ENCODE measurements at regions not wholly inside any gene's neighbourhood (a gene's known extent, or its start where the extent isn't known, plus 50 kb on each side); places are given as distances from the start of the nearest gene placed in this dataset.
"Not testable (repeated sequence)": the region's sequence is repeated elsewhere in the genome, so short reads cannot be mapped to it uniquely, and the experiment has no call there.

GRCh38 chr2:185265747-185266146 lies 472.9 kb upstream of the FSIP2 start:
- no peak for DNase-seq (ENCODE audit: low spot score)

GRCh38 chr2:185268651-185269050 lies 470.0 kb upstream of the FSIP2 start:
- no peak for DNase-seq (ENCODE audit: low spot score)

GRCh38 chr2:185274718-185275484 lies 463.7 kb upstream of the FSIP2 start:
- no peak for DNase-seq (ENCODE audit: low spot score)

GRCh38 chr2:185275979-185276378 lies 462.6 kb upstream of the FSIP2 start:
- DNase-seq (ENCODE audit: low spot score): not testable (repeated sequence)

GRCh38 chr2:185278761-185279160 lies 459.8 kb upstream of the FSIP2 start:
- DNase-seq (ENCODE audit: low spot score): no peak

- peak; percentile 11 for DNase-seq (ENCODE audit: low spot score)
Measured at GRCh38 chr2:185279999-185280398, 458.6 kb upstream of the FSIP2 start.

- DNase-seq (ENCODE audit: low spot score): no peak
Measured at GRCh38 chr2:185284696-185285095, 453.9 kb upstream of the FSIP2 start.

GRCh38 chr2:185290012-185290411 lies 448.6 kb upstream of the FSIP2 start:
- not testable (repeated sequence) for DNase-seq (ENCODE audit: low spot score)

GRCh38 chr2:185291035-185291647 lies 447.5 kb upstream of the FSIP2 start:
- DNase-seq (ENCODE audit: low spot score): peak; percentile 13

GRCh38 chr2:185299867-185300266 lies 438.7 kb upstream of the FSIP2 start:
- DNase-seq (ENCODE audit: low spot score): no peak

GRCh38 chr2:185306119-185306518 lies 432.5 kb upstream of the FSIP2 start:
- no peak for DNase-seq (ENCODE audit: low spot score)

- no peak for DNase-seq (ENCODE audit: low spot score)
Measured at GRCh38 chr2:185316383-185316782, 422.2 kb upstream of the FSIP2 start.

- no peak for DNase-seq (ENCODE audit: low spot score)
Measured at GRCh38 chr2:185318271-185318724, 420.3 kb upstream of the FSIP2 start.

GRCh38 chr2:185335879-185336278 lies 402.7 kb upstream of the FSIP2 start:
- peak; percentile 22 for DNase-seq (ENCODE audit: low spot score)

- no peak for DNase-seq (ENCODE audit: low spot score)
Measured at GRCh38 chr2:185337033-185337432, 401.6 kb upstream of the FSIP2 start.

GRCh38 chr2:185338104-185338503 lies 400.5 kb upstream of the FSIP2 start:
- DNase-seq (ENCODE audit: low spot score): no peak

GRCh38 chr2:185347445-185347844 lies 391.2 kb upstream of the FSIP2 start:
- DNase-seq (ENCODE audit: low spot score): no peak

GRCh38 chr2:185360776-185361175 lies 377.8 kb upstream of the FSIP2 start:
- DNase-seq (ENCODE audit: low spot score): no peak

- no peak for DNase-seq (ENCODE audit: low spot score)
Measured at GRCh38 chr2:185372188-185372587, 366.4 kb upstream of the FSIP2 start.

- no peak for DNase-seq (ENCODE audit: low spot score)
Measured at GRCh38 chr2:185373229-185373628, 365.4 kb upstream of the FSIP2 start.

- no peak for DNase-seq (ENCODE audit: low spot score)
Measured at GRCh38 chr2:185374878-185375277, 363.7 kb upstream of the FSIP2 start.

GRCh38 chr2:185375731-185376130 lies 362.9 kb upstream of the FSIP2 start:
- DNase-seq (ENCODE audit: low spot score): no peak

- DNase-seq (ENCODE audit: low spot score): no peak
Measured at GRCh38 chr2:185381631-185382030, 357.0 kb upstream of the FSIP2 start.
